ENCODE measurements at regions not wholly inside any gene's neighbourhood (a gene's known extent, or its start where the extent isn't known, plus 50 kb on each side); places are given as distances from the start of the nearest gene placed in this dataset.
"Not testable (repeated sequence)": the region's sequence is repeated elsewhere in the genome, so short reads cannot be mapped to it uniquely, and the experiment has no call there.

- DNase-seq = no peak
Measured at GRCh38 chr22:48313175-48313830, 1514.4 kb downstream of the BRD1 start.

- DNase-seq = no peak
Measured at GRCh38 chr22:48310740-48311139, 1516.9 kb downstream of the BRD1 start.

GRCh38 chr22:48310289-48310688, 1517.4 kb downstream of the BRD1 start:
- DNase-seq = no peak

GRCh38 chr22:48309836-48310235, 1517.8 kb downstream of the BRD1 start:
- DNase-seq = no peak

- no peak for DNase-seq
Measured at GRCh38 chr22:48309115-48309705, 1518.5 kb downstream of the BRD1 start.

GRCh38 chr22:48307931-48308330, 1519.7 kb downstream of the BRD1 start:
- DNase-seq = no peak

GRCh38 chr22:48306785-48307510, 1520.7 kb downstream of the BRD1 start:
- no peak for DNase-seq

GRCh38 chr22:48306284-48306683, 1521.4 kb downstream of the BRD1 start:
- no peak for DNase-seq

- no peak for DNase-seq
Measured at GRCh38 chr22:48305726-48306235, 1521.9 kb downstream of the BRD1 start.

GRCh38 chr22:48303369-48303725, 1524.3 kb downstream of the BRD1 start:
- DNase-seq = no peak

- DNase-seq = no peak
Measured at GRCh38 chr22:48302657-48303368, 1524.9 kb downstream of the BRD1 start.

- no peak for DNase-seq
Measured at GRCh38 chr22:48301908-48302307, 1525.8 kb downstream of the BRD1 start.

GRCh38 chr22:48301421-48301820, 1526.3 kb downstream of the BRD1 start:
- no peak for DNase-seq

GRCh38 chr22:48300877-48301276, 1526.8 kb downstream of the BRD1 start:
- no peak for DNase-seq

- no peak for DNase-seq
Measured at GRCh38 chr22:48299801-48300200, 1527.9 kb downstream of the BRD1 start.

GRCh38 chr22:48299124-48299523, 1528.5 kb downstream of the BRD1 start:
- DNase-seq = no peak

- no peak for DNase-seq
Measured at GRCh38 chr22:48297296-48297695, 1530.4 kb downstream of the BRD1 start.

GRCh38 chr22:48289954-48290353, 1527.5 kb downstream of the TBC1D22A start:
- DNase-seq = not testable (repeated sequence)

GRCh38 chr22:48288376-48288940, 1526.0 kb downstream of the TBC1D22A start:
- DNase-seq = no peak

- no peak for DNase-seq
Measured at GRCh38 chr22:48287031-48287430, 1524.6 kb downstream of the TBC1D22A start.

GRCh38 chr22:48284671-48285070, 1522.2 kb downstream of the TBC1D22A start:
- no peak for DNase-seq

- DNase-seq = no peak
Measured at GRCh38 chr22:48282804-48283203, 1520.4 kb downstream of the TBC1D22A start.

- no peak for DNase-seq
Measured at GRCh38 chr22:48279461-48279756, 1517.0 kb downstream of the TBC1D22A start.

All from bone marrow (tissue), 2 donors.